GM18951 (cell line): ENCODE measurements at regions not wholly inside any gene's neighbourhood (a gene's known extent, or its start where the extent isn't known, plus 50 kb on each side); places are given as distances from the start of the nearest gene placed in this dataset.

Experiments used
- POLR2A ChIP-seq: IDR thresholded peaks from 4 replicates; pipeline ENCODE4 v1.6.1; 2011; ENCODE audit warnings: mild to moderate bottlenecking; ENCODE audit not compliant: insufficient read length, insufficient read depth; ENCODE audit errors: extremely low read depth
- in situ Hi-C: fragments of 300-500 bp; cut with MboI; formaldehyde crosslinking; loops from one replicate; pipeline ENCODE4 v1.12.0; 2022; ENCODE audit warnings: low sequenced_read_pairs, mixed read lengths, inconsistent platforms; ENCODE audit not compliant: unreplicated experiment

GRCh38 chr3:162143180-162143579 lies 646.6 kb downstream of the OTOL1 start:
- in situ Hi-C loops: no loop called here
- TF ChIP-seq POLR2A: no peak

- in situ Hi-C loops: no loop called here
- TF ChIP-seq POLR2A: no peak
Observed at GRCh38 chr3:162147996-162148395, 651.4 kb downstream of the OTOL1 start.

GRCh38 chr3:162150790-162151189 lies 654.2 kb downstream of the OTOL1 start:
- in situ Hi-C loops: no loop called here
- TF ChIP-seq POLR2A: no peak

GRCh38 chr3:162152636-162153035 lies 656.0 kb downstream of the OTOL1 start:
- in situ Hi-C loops: no loop called here

GRCh38 chr3:162161595-162161994 lies 665.0 kb downstream of the OTOL1 start:
- TF ChIP-seq POLR2A: no peak
- in situ Hi-C loops: no loop called here

More at GRCh38 chr3:162152636-162153035, 656.0 kb downstream of the OTOL1 start:
- TF ChIP-seq POLR2A: no peak

- no peak for TF ChIP-seq POLR2A
- in situ Hi-C loops: no loop called here
Observed at GRCh38 chr3:162165346-162165745, 668.7 kb downstream of the OTOL1 start.

- in situ Hi-C loops: no loop called here
- no peak for TF ChIP-seq POLR2A
Observed at GRCh38 chr3:162166543-162166942, 669.9 kb downstream of the OTOL1 start.

GRCh38 chr3:162168715-162169114 lies 672.1 kb downstream of the OTOL1 start:
- in situ Hi-C loops: no loop called here
- no peak for TF ChIP-seq POLR2A

GRCh38 chr3:162170581-162170980 lies 674.0 kb downstream of the OTOL1 start:
- no peak for TF ChIP-seq POLR2A
- in situ Hi-C loops: no loop called here

GRCh38 chr3:162171970-162172369 lies 675.4 kb downstream of the OTOL1 start:
- in situ Hi-C loops: no loop called here

GRCh38 chr3:162175145-162175544 lies 678.5 kb downstream of the OTOL1 start:
- in situ Hi-C loops: no loop called here
- no peak for TF ChIP-seq POLR2A

More at GRCh38 chr3:162171970-162172369, 675.4 kb downstream of the OTOL1 start:
- TF ChIP-seq POLR2A: no peak

- in situ Hi-C loops: no loop called here
- no peak for TF ChIP-seq POLR2A
Observed at GRCh38 chr3:162175878-162176277, 679.3 kb downstream of the OTOL1 start.

- TF ChIP-seq POLR2A: no peak
- in situ Hi-C loops: no loop called here
Observed at GRCh38 chr3:162183440-162183839, 686.8 kb downstream of the OTOL1 start.

- in situ Hi-C loops: no loop called here
- TF ChIP-seq POLR2A: no peak
Observed at GRCh38 chr3:162192340-162193029, 695.9 kb downstream of the OTOL1 start.
